Stimulated activated naive B cell treated with anti-CD40 and anti-IgM and Interleukin-4, amounts not matched to agents 10 μg/mL and 1 μg/mL and 100 μg/mL, for 72 hours (primary cell): ENCODE measurements at regions not wholly inside any gene's neighbourhood (a gene's known extent, or its start where the extent isn't known, plus 50 kb on each side); places are given as distances from the start of the nearest gene placed in this dataset.
A peak's percentile ranks its signal among the peaks of the same experiment; 100 is the strongest.
"Not testable (repeated sequence)": the region's sequence is repeated elsewhere in the genome, so short reads cannot be mapped to it uniquely, and the experiment has no call there.

Source experiments
- ATAC-seq, 2 donors: fragments of 150-1000 bp; cut with Tn5 transposase; replicated peaks; 2 replicates each; pipeline ENCODE4 v1.10.0; 2021; ENCODE audit warnings: moderate library complexity in 1 of 2
- DNase-seq: peaks from one replicate; pipeline ENCODE4 v3.0.0; 2021
- H3K27ac Mint-ChIP-seq: one replicate; pipeline ENCODE4 v1.8.0; 2022; ENCODE audit warnings: mild to moderate bottlenecking, mixed read lengths
- H3K27me3 Mint-ChIP-seq, 2 donors: one replicate each; pipeline ENCODE4 v1.8.0; 2022; ENCODE audit warnings: mixed read lengths in 2 of 2
- H3K36me3 Mint-ChIP-seq, 2 donors: one replicate each; pipeline ENCODE4 v1.8.0; 2022; ENCODE audit warnings: mixed read lengths in 2 of 2, mild to moderate bottlenecking in 1 of 2
- H3K4me1 Mint-ChIP-seq, 2 donors: one replicate each; pipeline ENCODE4 v1.8.0; 2022; ENCODE audit warnings: mixed read lengths in 2 of 2, mild to moderate bottlenecking in 1 of 2
- H3K4me3 Mint-ChIP-seq, 2 donors: one replicate each; pipeline ENCODE4 v1.8.0; 2022; ENCODE audit warnings: mild to moderate bottlenecking in 2 of 2, mixed read lengths in 2 of 2, moderate library complexity in 1 of 2
- H3K9me3 Mint-ChIP-seq, 2 donors: one replicate each; pipeline ENCODE4 v1.8.0; 2022; ENCODE audit warnings: mixed read lengths in 2 of 2, mild to moderate bottlenecking in 1 of 2

DNA sequence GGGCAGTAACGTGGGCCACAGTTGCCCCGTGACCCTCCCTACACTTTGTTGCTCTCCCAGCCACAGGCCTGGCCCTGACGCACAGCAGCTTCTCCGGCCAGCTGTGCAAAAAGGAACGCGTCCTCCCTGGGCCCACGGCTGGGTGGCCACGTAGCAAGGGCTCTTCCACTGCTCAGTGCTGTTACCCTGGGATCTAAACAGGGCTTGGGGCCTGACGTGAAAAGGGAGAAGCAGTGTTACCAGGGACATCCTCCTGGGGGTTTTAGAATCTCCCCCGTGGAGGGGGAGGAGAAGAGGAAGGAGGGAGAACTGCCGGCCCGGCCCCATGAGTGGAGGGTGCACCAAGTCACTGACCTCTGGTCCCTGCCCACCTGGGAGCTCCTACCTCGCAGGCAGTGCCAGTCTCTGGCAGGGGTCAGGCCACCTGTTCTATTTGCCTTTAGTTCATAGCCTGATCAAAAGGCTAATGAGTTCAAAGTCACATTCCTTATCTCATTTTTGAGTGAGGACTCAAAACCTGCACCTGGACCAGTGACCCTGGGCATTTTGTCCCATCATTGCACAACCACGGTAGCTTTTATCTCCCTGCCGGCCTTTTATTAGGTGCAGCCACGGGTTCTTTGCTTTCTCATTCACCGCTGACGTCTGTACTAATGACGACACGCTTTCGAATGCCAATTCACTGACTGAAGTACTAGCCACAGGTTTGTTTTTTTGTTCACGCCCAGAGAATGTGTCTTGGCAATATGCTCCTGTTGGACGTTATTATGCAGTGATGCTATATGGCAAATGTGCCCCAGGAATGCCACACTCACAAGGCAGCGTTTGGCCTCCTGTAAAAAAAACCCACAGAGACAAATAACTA, 4424.6 kb upstream of the TPTE start:
- not testable (repeated sequence) for H3K9me3 Mint-ChIP-seq, H3K27me3 Mint-ChIP-seq, DNase-seq, H3K27ac Mint-ChIP-seq, H3K4me3 Mint-ChIP-seq, H3K36me3 Mint-ChIP-seq, H3K4me1 Mint-ChIP-seq, ATAC-seq

DNA sequence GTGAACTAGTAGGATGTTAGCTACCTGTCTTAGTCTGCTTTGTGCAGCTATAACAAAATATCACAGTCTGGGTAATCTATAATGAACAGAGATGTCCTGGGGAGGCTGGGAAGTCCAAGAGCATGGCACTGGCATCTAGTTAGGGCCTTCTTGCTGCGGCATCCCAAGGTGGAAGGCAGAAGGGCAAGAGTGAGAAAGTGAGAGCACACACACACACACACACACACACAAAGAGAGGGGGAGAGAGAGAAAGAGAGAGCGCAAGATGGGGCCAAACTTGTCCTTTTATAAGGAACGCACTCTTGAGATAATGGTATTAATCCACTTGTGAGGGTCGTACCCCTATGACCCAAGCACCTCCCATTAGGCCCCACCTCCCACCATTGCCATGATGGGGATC, 4423.6 kb upstream of the TPTE start:
- not testable (repeated sequence) for ATAC-seq, H3K27me3 Mint-ChIP-seq, H3K4me3 Mint-ChIP-seq, H3K4me1 Mint-ChIP-seq, DNase-seq, H3K36me3 Mint-ChIP-seq, H3K9me3 Mint-ChIP-seq, H3K27ac Mint-ChIP-seq

DNA sequence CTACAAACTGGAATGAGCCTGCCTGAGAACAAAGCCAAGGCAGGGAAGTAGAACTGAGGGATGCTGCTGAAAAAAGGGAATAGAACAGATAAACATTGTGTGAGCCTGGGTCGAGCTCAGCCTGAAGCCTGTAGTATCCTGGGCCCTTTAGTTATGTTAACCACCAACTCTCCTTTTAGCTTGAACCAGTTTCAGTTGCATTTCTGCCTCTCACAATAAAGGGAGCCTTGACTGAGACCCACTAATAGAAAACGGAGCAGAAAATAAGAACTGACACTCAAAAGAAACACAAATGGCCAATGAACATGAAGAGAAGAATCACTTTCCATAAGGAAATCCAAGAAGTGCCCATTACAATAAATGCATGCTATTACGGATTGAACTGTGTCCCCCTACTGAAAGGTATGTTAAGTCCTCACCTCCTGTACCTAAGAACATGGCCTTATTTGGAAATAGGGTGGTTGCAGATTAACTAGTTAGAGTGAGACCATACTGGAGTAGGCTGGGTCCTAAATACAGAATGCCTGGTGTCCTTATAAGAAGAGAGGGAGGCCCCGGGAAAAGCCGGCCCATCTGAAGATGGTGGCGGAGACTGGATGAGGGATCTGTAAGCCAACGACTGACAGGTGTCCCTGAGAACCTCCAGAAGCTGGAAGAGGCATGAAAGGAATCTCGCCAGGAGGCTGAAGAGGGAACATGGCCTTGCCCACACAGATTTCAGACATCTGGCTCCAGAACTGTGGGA, 4423.0 kb upstream of the TPTE start:
- not testable (repeated sequence) for H3K27me3 Mint-ChIP-seq, H3K4me3 Mint-ChIP-seq, DNase-seq, H3K4me1 Mint-ChIP-seq, H3K27ac Mint-ChIP-seq, ATAC-seq, H3K9me3 Mint-ChIP-seq, H3K36me3 Mint-ChIP-seq

DNA sequence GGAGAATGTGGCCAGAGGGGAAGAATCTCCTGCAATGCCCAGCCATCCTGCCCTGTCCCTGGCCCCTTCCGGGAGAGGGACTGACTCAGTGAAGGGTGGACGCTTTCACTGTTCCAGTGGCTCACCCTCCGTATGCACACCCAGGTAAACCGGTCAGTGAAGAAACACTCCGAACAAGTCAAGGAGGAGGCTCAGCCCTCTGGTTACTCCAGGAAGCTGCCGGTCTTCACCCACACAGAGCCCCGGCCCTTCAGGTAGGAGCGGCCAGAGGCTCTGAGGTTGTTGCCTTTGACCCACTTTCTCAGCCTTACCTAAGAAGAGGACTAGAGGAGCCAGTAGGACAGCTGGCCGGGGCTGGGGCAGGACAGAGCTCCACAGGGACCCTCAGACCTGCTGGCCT, 4419.8 kb upstream of the TPTE start:
- not testable (repeated sequence) for H3K36me3 Mint-ChIP-seq, DNase-seq, H3K9me3 Mint-ChIP-seq, H3K27ac Mint-ChIP-seq, H3K27me3 Mint-ChIP-seq, ATAC-seq, H3K4me1 Mint-ChIP-seq, H3K4me3 Mint-ChIP-seq

DNA sequence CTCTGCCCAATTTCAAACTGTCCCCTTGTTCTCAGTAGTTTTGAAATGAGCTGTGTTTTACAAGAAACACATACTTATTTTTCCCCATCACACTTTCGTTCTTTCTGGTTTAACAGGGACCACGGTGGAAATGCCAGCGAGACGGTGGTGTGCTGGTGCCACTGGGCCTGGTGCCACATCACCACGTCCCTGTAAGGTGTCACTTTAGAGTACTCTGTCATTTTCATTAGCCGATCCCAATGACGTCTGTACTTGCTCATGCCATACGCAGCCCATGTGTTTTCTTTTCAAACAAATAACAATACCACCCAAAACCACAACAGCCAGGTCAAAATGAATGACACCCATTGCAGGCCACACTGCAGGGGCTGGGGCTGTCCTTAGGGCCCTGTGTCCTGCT, 4416.8 kb upstream of the TPTE start:
- not testable (repeated sequence) for H3K36me3 Mint-ChIP-seq, H3K27ac Mint-ChIP-seq, H3K27me3 Mint-ChIP-seq, H3K4me1 Mint-ChIP-seq, DNase-seq, H3K9me3 Mint-ChIP-seq, H3K4me3 Mint-ChIP-seq
- peak; percentile 26 to 28 for ATAC-seq

DNA sequence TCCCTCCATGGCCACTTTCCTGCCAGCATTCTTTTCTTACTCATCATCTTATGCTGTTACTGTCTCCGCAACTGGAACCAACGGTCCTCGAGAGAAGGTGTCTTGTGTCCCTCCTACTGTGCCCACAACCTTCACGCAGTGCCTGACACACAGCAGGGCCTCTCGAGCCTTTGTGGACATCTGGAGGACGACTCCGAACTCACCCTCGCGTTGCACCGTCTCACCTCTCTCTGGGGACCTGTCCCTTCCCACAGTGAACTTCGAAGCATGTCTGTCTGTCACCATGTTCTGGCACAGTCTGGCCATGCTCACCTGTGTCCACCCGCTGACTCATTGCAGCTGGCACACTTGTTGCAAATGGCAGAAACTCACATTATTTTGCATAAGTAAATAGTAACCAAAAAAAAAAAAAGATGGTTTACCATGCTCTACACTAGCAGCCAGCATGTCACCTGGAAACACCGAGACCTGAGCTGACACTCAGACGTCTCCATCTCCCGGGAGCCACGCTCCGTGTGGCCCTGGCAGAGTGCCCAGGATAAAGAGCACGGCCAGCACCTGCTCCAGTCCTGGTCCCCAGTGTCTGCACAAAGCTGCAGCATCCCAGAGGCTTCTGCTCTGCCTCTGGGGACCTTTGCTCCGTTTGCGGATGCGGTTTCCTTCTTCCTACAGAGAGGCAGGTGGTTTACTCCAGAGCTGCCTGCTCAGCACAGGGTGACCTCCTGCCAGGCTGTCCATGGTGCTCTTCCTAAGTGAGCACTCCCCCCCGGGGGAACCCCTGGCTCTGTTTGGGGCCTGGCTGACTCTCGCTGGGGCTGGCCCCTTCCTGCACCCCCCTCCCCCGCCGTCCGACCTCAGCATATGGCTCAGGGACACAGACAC, 4414.5 kb upstream of the TPTE start:
- peak; percentile 53 to 60 for ATAC-seq
- H3K9me3 Mint-ChIP-seq, H3K36me3 Mint-ChIP-seq, H3K27ac Mint-ChIP-seq, H3K4me1 Mint-ChIP-seq, H3K27me3 Mint-ChIP-seq, H3K4me3 Mint-ChIP-seq: not testable (repeated sequence)
- peak; percentile 47 for DNase-seq

DNA sequence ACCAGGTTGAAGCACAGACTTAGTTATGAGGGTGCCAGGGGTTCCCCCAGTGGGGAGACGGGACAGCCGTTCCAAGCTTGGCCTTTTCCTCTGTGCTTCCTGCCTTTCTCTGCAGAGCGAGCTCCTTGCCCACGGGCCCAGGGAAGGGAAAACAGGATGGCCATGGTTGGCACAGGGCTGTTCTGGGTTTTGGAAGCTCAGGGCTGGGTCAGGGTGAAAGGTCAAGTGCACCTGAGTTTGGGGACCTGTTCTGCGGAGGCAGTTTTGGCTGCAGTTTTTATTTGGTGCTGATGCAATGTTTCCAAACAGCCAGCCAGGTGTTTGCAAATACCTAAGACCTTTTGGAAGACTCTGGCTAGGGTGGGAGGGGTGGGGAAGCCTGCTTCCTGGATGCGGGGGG, 4412.5 kb upstream of the TPTE start:
- not testable (repeated sequence) for DNase-seq, H3K27me3 Mint-ChIP-seq, H3K36me3 Mint-ChIP-seq, H3K4me1 Mint-ChIP-seq, ATAC-seq, H3K27ac Mint-ChIP-seq, H3K4me3 Mint-ChIP-seq, H3K9me3 Mint-ChIP-seq

DNA sequence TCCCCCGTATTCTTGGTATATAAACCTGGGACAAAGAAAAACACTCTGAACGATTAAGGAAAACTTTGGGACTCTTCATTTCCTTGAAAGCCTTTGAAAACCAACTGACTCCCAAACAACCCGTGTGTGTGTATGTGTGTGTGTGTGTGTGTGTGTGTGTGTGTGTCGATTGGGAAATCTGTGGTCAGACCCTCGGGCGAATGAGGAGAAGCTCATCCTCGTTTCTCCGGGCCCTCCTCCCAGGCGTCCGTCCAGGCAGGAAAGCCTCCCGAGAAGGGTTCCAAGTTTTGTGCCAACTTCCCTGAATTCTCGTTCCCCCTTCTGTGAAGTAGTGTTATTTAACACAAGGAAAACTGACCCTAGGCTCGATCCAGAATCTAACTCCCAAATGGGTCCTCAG, 4411.6 kb upstream of the TPTE start:
- H3K27ac Mint-ChIP-seq, DNase-seq, ATAC-seq, H3K36me3 Mint-ChIP-seq, H3K4me1 Mint-ChIP-seq, H3K27me3 Mint-ChIP-seq, H3K4me3 Mint-ChIP-seq, H3K9me3 Mint-ChIP-seq: not testable (repeated sequence)

DNA sequence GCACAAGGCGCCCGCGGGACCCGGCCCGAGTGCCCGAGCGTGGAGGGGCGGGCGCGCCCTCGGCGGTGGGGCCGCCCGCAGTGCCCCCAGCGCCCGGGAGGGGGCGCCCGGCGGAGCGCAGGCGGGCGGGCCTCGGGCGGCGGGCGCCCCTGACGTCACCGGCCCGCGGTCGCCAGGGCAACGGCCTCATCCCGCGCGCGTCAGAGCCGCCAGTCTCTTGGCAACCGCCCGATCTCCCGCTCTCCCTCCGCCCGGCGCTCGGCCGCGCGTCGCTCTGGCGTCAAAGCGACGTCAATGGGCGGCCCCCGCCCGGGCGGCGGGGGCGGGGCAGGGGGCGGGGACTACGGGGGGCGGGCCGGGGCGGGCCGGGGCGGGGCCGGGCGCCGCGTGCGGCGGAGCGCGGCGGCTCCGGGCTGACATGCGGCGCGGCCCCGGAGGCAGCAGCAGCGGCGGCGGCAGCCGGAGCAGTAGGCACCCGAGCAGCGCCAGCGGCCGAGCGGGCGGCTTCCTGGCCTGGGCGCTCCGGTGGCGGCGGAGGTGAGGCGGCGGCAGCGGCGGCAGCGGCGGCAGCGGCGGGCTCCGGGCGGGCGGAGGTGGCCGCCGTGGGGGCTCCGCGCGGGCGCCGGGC, 4410.6 kb upstream of the TPTE start:
- not testable (repeated sequence) for H3K27ac Mint-ChIP-seq, DNase-seq, H3K27me3 Mint-ChIP-seq, H3K9me3 Mint-ChIP-seq, H3K4me1 Mint-ChIP-seq, H3K4me3 Mint-ChIP-seq, H3K36me3 Mint-ChIP-seq
- peak; percentile 71 to 81 for ATAC-seq

DNA sequence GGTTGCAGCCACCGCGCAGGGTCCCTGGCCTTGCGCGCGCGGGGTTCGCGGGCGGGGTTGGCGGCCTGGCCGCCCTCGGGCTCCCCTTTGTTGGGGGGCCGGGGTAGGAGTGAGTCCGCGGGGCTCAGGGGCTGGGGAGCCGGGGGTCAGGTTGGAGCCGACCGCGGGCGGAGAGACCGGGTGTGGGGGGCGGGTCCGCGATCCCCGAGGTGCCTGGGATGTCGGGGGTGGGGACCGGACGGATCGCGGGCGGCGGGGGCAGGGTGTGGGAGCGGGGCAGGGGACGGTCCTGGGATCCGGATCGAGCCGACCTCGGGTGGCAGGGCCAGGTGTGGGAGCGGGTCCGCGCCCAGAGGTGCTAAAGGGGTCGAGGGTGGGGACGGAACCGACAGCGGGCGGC, 4410.0 kb upstream of the TPTE start:
- H3K36me3 Mint-ChIP-seq, H3K4me1 Mint-ChIP-seq, H3K27me3 Mint-ChIP-seq, DNase-seq, H3K27ac Mint-ChIP-seq, H3K9me3 Mint-ChIP-seq, H3K4me3 Mint-ChIP-seq: not testable (repeated sequence)
- ATAC-seq, result peak; percentile 3 to 6

DNA sequence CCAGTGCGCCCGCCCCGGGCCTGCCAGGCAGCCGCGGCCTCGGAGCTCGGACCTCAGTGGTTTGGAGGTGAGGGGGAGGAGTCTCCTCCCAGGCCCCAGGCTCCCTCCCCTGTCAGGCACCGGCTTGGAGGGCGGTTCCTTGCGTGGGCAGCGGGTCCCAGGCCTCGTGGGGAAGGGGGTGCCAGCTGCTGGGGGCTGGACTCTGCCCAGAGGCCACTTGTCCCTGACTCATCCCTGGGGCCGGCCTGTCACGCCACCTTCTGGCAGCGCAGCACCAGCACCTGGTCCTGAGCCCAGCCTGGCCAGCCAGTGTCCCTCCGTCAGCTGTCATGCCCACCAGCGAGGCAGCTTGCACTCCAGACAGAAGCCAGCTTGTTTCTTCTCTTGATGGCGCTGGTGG, 4403.0 kb upstream of the TPTE start:
- H3K4me1 Mint-ChIP-seq, DNase-seq, H3K4me3 Mint-ChIP-seq, ATAC-seq, H3K27ac Mint-ChIP-seq, H3K36me3 Mint-ChIP-seq, H3K27me3 Mint-ChIP-seq, H3K9me3 Mint-ChIP-seq: not testable (repeated sequence)

DNA sequence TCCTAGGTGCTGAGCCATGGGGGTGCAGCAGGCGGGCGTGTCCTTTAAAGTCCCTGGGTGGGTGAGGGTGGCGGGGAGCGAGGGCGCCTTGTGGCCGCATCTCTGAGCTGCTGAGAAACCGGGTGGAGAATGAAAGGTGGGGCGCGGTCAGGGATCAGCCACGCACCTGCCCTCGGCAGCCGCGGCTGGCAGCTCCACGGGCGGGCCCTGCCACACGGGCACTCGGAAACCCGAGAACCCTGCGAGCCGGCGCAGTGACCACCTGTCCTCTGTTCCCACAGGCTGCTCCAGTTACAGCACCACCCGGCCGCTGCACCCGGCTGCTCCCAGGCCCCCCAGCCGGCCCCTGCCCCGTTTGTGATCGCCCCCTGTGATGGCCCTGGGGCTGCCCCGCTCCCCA, 4400.5 kb upstream of the TPTE start:
- H3K9me3 Mint-ChIP-seq, H3K36me3 Mint-ChIP-seq, H3K27me3 Mint-ChIP-seq, DNase-seq, H3K4me1 Mint-ChIP-seq, ATAC-seq, H3K27ac Mint-ChIP-seq, H3K4me3 Mint-ChIP-seq: not testable (repeated sequence)

DNA sequence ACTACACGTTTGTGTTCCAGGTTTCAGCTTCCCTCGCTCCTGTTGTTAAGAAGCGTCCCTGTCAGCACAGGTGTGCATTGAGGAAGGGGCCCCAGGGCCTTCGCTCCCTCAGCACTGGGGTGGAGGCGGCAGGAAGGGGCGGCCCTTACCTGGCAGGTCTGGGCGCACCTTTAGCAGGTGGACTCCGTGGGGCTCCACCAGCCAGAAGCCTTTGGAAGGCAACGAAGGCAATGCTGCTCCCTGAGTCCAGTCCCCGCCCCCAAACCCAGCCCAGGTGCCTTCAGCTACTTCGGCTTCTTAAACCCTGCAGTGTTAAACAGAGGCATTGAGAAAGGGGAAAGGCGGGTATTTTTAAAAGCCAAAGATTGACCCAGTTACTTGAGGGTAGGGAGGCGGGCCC, 4398.8 kb upstream of the TPTE start:
- not testable (repeated sequence) for H3K4me3 Mint-ChIP-seq, H3K9me3 Mint-ChIP-seq, H3K4me1 Mint-ChIP-seq, H3K27ac Mint-ChIP-seq, ATAC-seq, H3K36me3 Mint-ChIP-seq, H3K27me3 Mint-ChIP-seq, DNase-seq

DNA sequence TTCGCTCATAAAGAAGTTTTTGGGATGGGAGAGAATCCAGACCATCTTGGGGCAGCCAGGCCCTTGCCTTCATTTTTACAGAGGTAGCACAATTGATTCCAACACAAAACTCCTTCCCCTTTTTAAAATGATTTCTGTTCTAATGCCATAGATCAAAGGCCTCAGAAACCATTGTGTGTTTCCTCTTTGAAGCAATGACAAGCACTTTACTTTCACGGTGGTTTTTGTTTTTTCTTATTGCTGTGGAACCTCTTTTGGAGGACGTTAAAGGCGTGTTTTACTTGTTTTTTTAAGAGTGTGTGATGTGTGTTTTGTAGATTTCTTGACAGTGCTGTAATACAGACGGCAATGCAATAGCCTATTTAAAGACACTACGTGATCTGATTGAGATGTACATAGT, 4398.2 kb upstream of the TPTE start:
- ATAC-seq, result peak; percentile 37 to 38
- H3K36me3 Mint-ChIP-seq, H3K27me3 Mint-ChIP-seq, H3K4me1 Mint-ChIP-seq, DNase-seq, H3K27ac Mint-ChIP-seq, H3K9me3 Mint-ChIP-seq, H3K4me3 Mint-ChIP-seq: not testable (repeated sequence)
